Activated CD4-positive, alpha-beta T cell treated with anti-CD3 and anti-CD28 coated beads for 1 hour (primary cell): ENCODE measurements at regions not wholly inside any gene's neighbourhood (a gene's known extent, or its start where the extent isn't known, plus 50 kb on each side); places are given as distances from the start of the nearest gene placed in this dataset.
"Not testable (repeated sequence)": the region's sequence is repeated elsewhere in the genome, so short reads cannot be mapped to it uniquely, and the experiment has no call there.

Source experiments
- DNase-seq: peaks from one replicate; pipeline ENCODE4 v3.0.0-alpha.2; 2020

- DNase-seq = no peak
These were observed 278.0 kb upstream of the KAZN start for GRCh38 chr1:14320518-14320917.

GRCh38 chr1:14320986-14321385, 277.5 kb upstream of the KAZN start:
- DNase-seq = no peak

GRCh38 chr1:14321422-14321821, 277.1 kb upstream of the KAZN start:
- DNase-seq = no peak

- DNase-seq = no peak
These were observed 274.8 kb upstream of the KAZN start for GRCh38 chr1:14323568-14324247.

GRCh38 chr1:14324248-14324630, 274.2 kb upstream of the KAZN start:
- no peak for DNase-seq

- no peak for DNase-seq
These were observed 271.6 kb upstream of the KAZN start for GRCh38 chr1:14326857-14327256.

GRCh38 chr1:14328685-14329084, 269.8 kb upstream of the KAZN start:
- no peak for DNase-seq

GRCh38 chr1:14332158-14332557, 266.3 kb upstream of the KAZN start:
- DNase-seq = no peak

GRCh38 chr1:14334336-14335176, 263.9 kb upstream of the KAZN start:
- DNase-seq = no peak

- DNase-seq = no peak
These were observed 260.0 kb upstream of the KAZN start for GRCh38 chr1:14338509-14338908.

GRCh38 chr1:14339288-14339687, 259.2 kb upstream of the KAZN start:
- no peak for DNase-seq

GRCh38 chr1:14340002-14340785, 258.3 kb upstream of the KAZN start:
- DNase-seq = no peak

- no peak for DNase-seq
These were observed 257.3 kb upstream of the KAZN start for GRCh38 chr1:14341147-14341546.

GRCh38 chr1:14345946-14346550, 252.4 kb upstream of the KAZN start:
- DNase-seq = no peak

- DNase-seq = no peak
These were observed 251.3 kb upstream of the KAZN start for GRCh38 chr1:14347186-14347585.

- no peak for DNase-seq
These were observed 250.7 kb upstream of the KAZN start for GRCh38 chr1:14347776-14348175.

GRCh38 chr1:14350197-14350596, 248.3 kb upstream of the KAZN start:
- DNase-seq = no peak

- no peak for DNase-seq
These were observed 245.6 kb upstream of the KAZN start for GRCh38 chr1:14352897-14353296.

GRCh38 chr1:14361005-14361404, 237.5 kb upstream of the KAZN start:
- not testable (repeated sequence) for DNase-seq

GRCh38 chr1:14362331-14362730, 236.2 kb upstream of the KAZN start:
- no peak for DNase-seq

- DNase-seq = no peak
These were observed 235.4 kb upstream of the KAZN start for GRCh38 chr1:14363036-14363590.

GRCh38 chr1:14363707-14364413, 234.6 kb upstream of the KAZN start:
- no peak for DNase-seq
